ENCODE measurements at regions not wholly inside any gene's neighbourhood (a gene's known extent, or its start where the extent isn't known, plus 50 kb on each side); places are given as distances from the start of the nearest gene placed in this dataset.

- no peaks in the 10 kb centered on the region for H3K4me1 ChIP-seq (ENCODE audit: control insufficient read depth, low read depth, low read length)
- H3K27me3 ChIP-seq (ENCODE audit: control insufficient read depth, insufficient read depth, low read length), result no peaks in the 10 kb centered on the region
- no peak overlapping the region for H3K9ac ChIP-seq (ENCODE audit: low read length)
- H3K4me3 ChIP-seq (ENCODE audit: low read length), result no peak overlapping the region
- H3K9me3 ChIP-seq (ENCODE audit: control insufficient read depth, low read depth, low read length), result no peaks in the 10 kb centered on the region
- no peaks in the 10 kb centered on the region for H3K36me3 ChIP-seq (ENCODE audit: control insufficient read depth, low read depth, low read length)
- H3K27ac ChIP-seq (ENCODE audit: low read length), result no peak overlapping the region
Observed at GRCh38 chr11:26102325-26102724, 229.6 kb upstream of the ANO3 start.

- no peak overlapping the region for H3K4me3 ChIP-seq (ENCODE audit: low read length)
- no peaks in the 10 kb centered on the region for H3K9me3 ChIP-seq (ENCODE audit: control insufficient read depth, low read depth, low read length)
- H3K4me1 ChIP-seq (ENCODE audit: control insufficient read depth, low read depth, low read length), result no peaks in the 10 kb centered on the region
- no peak overlapping the region for H3K27ac ChIP-seq (ENCODE audit: low read length)
- no peak overlapping the region for H3K9ac ChIP-seq (ENCODE audit: low read length)
- no peaks in the 10 kb centered on the region for H3K27me3 ChIP-seq (ENCODE audit: control insufficient read depth, insufficient read depth, low read length)
- no peaks in the 10 kb centered on the region for H3K36me3 ChIP-seq (ENCODE audit: control insufficient read depth, low read depth, low read length)
Observed at GRCh38 chr11:26105762-26106423, 226.0 kb upstream of the ANO3 start.

GRCh38 chr11:26106726-26107125 is 225.2 kb upstream of the ANO3 start:
- Histone ChIP-seq H3K4me3 (ENCODE audit: low read length) (no peak overlapping the region), H3K9me3 (ENCODE audit: control insufficient read depth, low read depth, low read length) (no peaks in the 10 kb centered on the region), H3K9ac (ENCODE audit: low read length) (no peak overlapping the region), H3K27me3 (ENCODE audit: control insufficient read depth, insufficient read depth, low read length) (no peaks in the 10 kb centered on the region), H3K4me1 (ENCODE audit: control insufficient read depth, low read depth, low read length) (no peaks in the 10 kb centered on the region), H3K36me3 (ENCODE audit: control insufficient read depth, low read depth, low read length) (no peaks in the 10 kb centered on the region), H3K27ac (ENCODE audit: low read length) (no peak overlapping the region)

- Histone ChIP-seq H3K4me3 (ENCODE audit: low read length) (no peak overlapping the region), H3K9me3 (ENCODE audit: control insufficient read depth, low read depth, low read length) (no peaks in the 10 kb centered on the region), H3K9ac (ENCODE audit: low read length) (no peak overlapping the region), H3K27ac (ENCODE audit: low read length) (no peak overlapping the region), H3K36me3 (ENCODE audit: control insufficient read depth, low read depth, low read length) (no peaks in the 10 kb centered on the region), H3K4me1 (ENCODE audit: control insufficient read depth, low read depth, low read length) (no peaks in the 10 kb centered on the region), H3K27me3 (ENCODE audit: control insufficient read depth, insufficient read depth, low read length) (no peaks in the 10 kb centered on the region)
Observed at GRCh38 chr11:26109658-26110368, 222.1 kb upstream of the ANO3 start.

- H3K27me3 ChIP-seq (ENCODE audit: control insufficient read depth, insufficient read depth, low read length), result no peaks in the 10 kb centered on the region
- H3K4me3 ChIP-seq (ENCODE audit: low read length), result no peak overlapping the region
- H3K9ac ChIP-seq (ENCODE audit: low read length), result no peak overlapping the region
- no peaks in the 10 kb centered on the region for H3K9me3 ChIP-seq (ENCODE audit: control insufficient read depth, low read depth, low read length)
- no peaks in the 10 kb centered on the region for H3K36me3 ChIP-seq (ENCODE audit: control insufficient read depth, low read depth, low read length)
- H3K27ac ChIP-seq (ENCODE audit: low read length), result no peak overlapping the region
- no peaks in the 10 kb centered on the region for H3K4me1 ChIP-seq (ENCODE audit: control insufficient read depth, low read depth, low read length)
Observed at GRCh38 chr11:26112264-26112663, 219.7 kb upstream of the ANO3 start.

- Histone ChIP-seq H3K9me3 (ENCODE audit: control insufficient read depth, low read depth, low read length) (no peaks in the 10 kb centered on the region), H3K27me3 (ENCODE audit: control insufficient read depth, insufficient read depth, low read length) (no peaks in the 10 kb centered on the region), H3K27ac (ENCODE audit: low read length) (no peak overlapping the region), H3K4me1 (ENCODE audit: control insufficient read depth, low read depth, low read length) (no peaks in the 10 kb centered on the region), H3K4me3 (ENCODE audit: low read length) (no peak overlapping the region), H3K9ac (ENCODE audit: low read length) (no peak overlapping the region), H3K36me3 (ENCODE audit: control insufficient read depth, low read depth, low read length) (no peaks in the 10 kb centered on the region)
Observed at GRCh38 chr11:26121466-26121865, 210.5 kb upstream of the ANO3 start.

GRCh38 chr11:26126741-26127140 is 205.2 kb upstream of the ANO3 start:
- no peak overlapping the region for H3K9ac ChIP-seq (ENCODE audit: low read length)
- H3K27ac ChIP-seq (ENCODE audit: low read length), result no peak overlapping the region
- H3K9me3 ChIP-seq (ENCODE audit: control insufficient read depth, low read depth, low read length), result no peaks in the 10 kb centered on the region
- no peaks in the 10 kb centered on the region for H3K4me1 ChIP-seq (ENCODE audit: control insufficient read depth, low read depth, low read length)
- H3K4me3 ChIP-seq (ENCODE audit: low read length), result no peak overlapping the region
- no peaks in the 10 kb centered on the region for H3K27me3 ChIP-seq (ENCODE audit: control insufficient read depth, insufficient read depth, low read length)
- H3K36me3 ChIP-seq (ENCODE audit: control insufficient read depth, low read depth, low read length), result no peaks in the 10 kb centered on the region

- no peak overlapping the region for H3K4me3 ChIP-seq (ENCODE audit: low read length)
- no peaks in the 10 kb centered on the region for H3K4me1 ChIP-seq (ENCODE audit: control insufficient read depth, low read depth, low read length)
- H3K9ac ChIP-seq (ENCODE audit: low read length), result no peak overlapping the region
- no peaks in the 10 kb centered on the region for H3K9me3 ChIP-seq (ENCODE audit: control insufficient read depth, low read depth, low read length)
- no peaks in the 10 kb centered on the region for H3K27me3 ChIP-seq (ENCODE audit: control insufficient read depth, insufficient read depth, low read length)
- no peak overlapping the region for H3K27ac ChIP-seq (ENCODE audit: low read length)
- H3K36me3 ChIP-seq (ENCODE audit: control insufficient read depth, low read depth, low read length), result no peaks in the 10 kb centered on the region
Observed at GRCh38 chr11:26127336-26127735, 204.6 kb upstream of the ANO3 start.

GRCh38 chr11:26131406-26131805 is 200.5 kb upstream of the ANO3 start:
- Histone ChIP-seq H3K4me1 (ENCODE audit: control insufficient read depth, low read depth, low read length) (no peaks in the 10 kb centered on the region), H3K9me3 (ENCODE audit: control insufficient read depth, low read depth, low read length) (no peaks in the 10 kb centered on the region), H3K27ac (ENCODE audit: low read length) (no peak overlapping the region), H3K36me3 (ENCODE audit: control insufficient read depth, low read depth, low read length) (no peaks in the 10 kb centered on the region), H3K4me3 (ENCODE audit: low read length) (no peak overlapping the region), H3K27me3 (ENCODE audit: control insufficient read depth, insufficient read depth, low read length) (no peaks in the 10 kb centered on the region), H3K9ac (ENCODE audit: low read length) (no peak overlapping the region)

GRCh38 chr11:26134053-26134452 is 197.9 kb upstream of the ANO3 start:
- H3K36me3 ChIP-seq (ENCODE audit: control insufficient read depth, low read depth, low read length), result no peaks in the 10 kb centered on the region
- no peaks in the 10 kb centered on the region for H3K27me3 ChIP-seq (ENCODE audit: control insufficient read depth, insufficient read depth, low read length)
- H3K27ac ChIP-seq (ENCODE audit: low read length), result no peak overlapping the region
- H3K4me1 ChIP-seq (ENCODE audit: control insufficient read depth, low read depth, low read length), result no peaks in the 10 kb centered on the region
- H3K9me3 ChIP-seq (ENCODE audit: control insufficient read depth, low read depth, low read length), result no peaks in the 10 kb centered on the region
- H3K4me3 ChIP-seq (ENCODE audit: low read length), result no peak overlapping the region
- H3K9ac ChIP-seq (ENCODE audit: low read length), result no peak overlapping the region

- Histone ChIP-seq H3K27ac (ENCODE audit: low read length) (no peak overlapping the region), H3K9ac (ENCODE audit: low read length) (no peak overlapping the region), H3K4me1 (ENCODE audit: control insufficient read depth, low read depth, low read length) (no peaks in the 10 kb centered on the region), H3K27me3 (ENCODE audit: control insufficient read depth, insufficient read depth, low read length) (no peaks in the 10 kb centered on the region), H3K36me3 (ENCODE audit: control insufficient read depth, low read depth, low read length) (no peaks in the 10 kb centered on the region), H3K4me3 (ENCODE audit: low read length) (no peak overlapping the region), H3K9me3 (ENCODE audit: control insufficient read depth, low read depth, low read length) (no peaks in the 10 kb centered on the region)
Observed at GRCh38 chr11:26134481-26135355, 197.2 kb upstream of the ANO3 start.

All from iPS-18a (cell line).